GM06990 (cell line): ENCODE measurements at regions not wholly inside any gene's neighbourhood (a gene's known extent, or its start where the extent isn't known, plus 50 kb on each side); places are given as distances from the start of the nearest gene placed in this dataset.
A peak's percentile ranks its signal among the peaks of the same experiment; 100 is the strongest.

Source experiments
- DNase-seq: peaks from one replicate; pipeline ENCODE4 v3.0.0-alpha.2; 2011; ENCODE audit not compliant: insufficient read length; ENCODE audit errors: extremely low read depth
- H3K27me3 ChIP-seq: replicated peaks from 2 replicates; pipeline ENCODE4 v1.6.0; 2011; ENCODE audit warnings: low read length; ENCODE audit not compliant: control insufficient read depth, insufficient read depth
- H3K36me3 ChIP-seq: 2 replicates; pipeline ENCODE4 v1.5.1; 2011; ENCODE audit warnings: low read length; ENCODE audit not compliant: control insufficient read depth, insufficient read depth
- H3K4me3 ChIP-seq: replicated peaks from 2 replicates; pipeline ENCODE4 v1.5.1; 2011; ENCODE audit warnings: low read depth, mild to moderate bottlenecking, control low read depth, low read length
- TF ChIP-seq, protein P1 (sequence below): IDR thresholded peaks from 2 replicates; pipeline ENCODE4 v1.5.1; 2011; ENCODE audit warnings: low read length, control low read depth, mild to moderate bottlenecking, inconsistent platforms; ENCODE audit not compliant: insufficient read depth, poor library complexity, severe bottlenecking

DNA sequence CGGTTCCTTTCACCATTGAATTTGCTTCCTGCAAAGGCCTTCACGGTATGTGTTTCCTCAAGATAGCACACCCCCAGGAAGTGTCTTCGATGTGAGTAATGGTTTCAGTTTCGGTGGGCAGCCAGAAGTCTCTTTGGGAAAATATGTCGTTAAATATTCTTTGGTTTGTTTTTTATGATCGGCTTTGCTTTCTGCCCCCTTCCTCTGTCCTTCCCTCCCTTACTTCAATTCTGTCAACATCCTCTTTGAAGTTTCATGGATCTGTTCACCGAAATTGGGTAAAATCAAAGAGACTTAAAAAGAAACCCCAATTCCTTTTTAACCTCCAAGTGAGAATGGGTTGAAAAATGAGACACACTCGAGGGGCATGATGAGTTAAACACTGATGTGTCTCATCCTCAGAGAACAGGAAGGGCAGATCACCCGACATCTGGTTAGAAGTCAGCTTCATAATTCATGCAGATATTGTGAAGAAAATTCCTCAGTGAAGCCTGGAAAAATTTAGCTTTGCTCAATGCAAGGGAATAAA is 170.8 kb upstream of the HABP2 start:
- Histone ChIP-seq H3K36me3 (no peaks in the 10 kb centered on the region), H3K27me3 (peaks cover 2% of the 10 kb centered on the region), H3K4me3 (no peak overlapping the region)
- TF ChIP-seq, protein P1, sequence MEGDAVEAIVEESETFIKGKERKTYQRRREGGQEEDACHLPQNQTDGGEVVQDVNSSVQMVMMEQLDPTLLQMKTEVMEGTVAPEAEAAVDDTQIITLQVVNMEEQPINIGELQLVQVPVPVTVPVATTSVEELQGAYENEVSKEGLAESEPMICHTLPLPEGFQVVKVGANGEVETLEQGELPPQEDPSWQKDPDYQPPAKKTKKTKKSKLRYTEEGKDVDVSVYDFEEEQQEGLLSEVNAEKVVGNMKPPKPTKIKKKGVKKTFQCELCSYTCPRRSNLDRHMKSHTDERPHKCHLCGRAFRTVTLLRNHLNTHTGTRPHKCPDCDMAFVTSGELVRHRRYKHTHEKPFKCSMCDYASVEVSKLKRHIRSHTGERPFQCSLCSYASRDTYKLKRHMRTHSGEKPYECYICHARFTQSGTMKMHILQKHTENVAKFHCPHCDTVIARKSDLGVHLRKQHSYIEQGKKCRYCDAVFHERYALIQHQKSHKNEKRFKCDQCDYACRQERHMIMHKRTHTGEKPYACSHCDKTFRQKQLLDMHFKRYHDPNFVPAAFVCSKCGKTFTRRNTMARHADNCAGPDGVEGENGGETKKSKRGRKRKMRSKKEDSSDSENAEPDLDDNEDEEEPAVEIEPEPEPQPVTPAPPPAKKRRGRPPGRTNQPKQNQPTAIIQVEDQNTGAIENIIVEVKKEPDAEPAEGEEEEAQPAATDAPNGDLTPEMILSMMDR: no peak
- no peak for DNase-seq

DNA sequence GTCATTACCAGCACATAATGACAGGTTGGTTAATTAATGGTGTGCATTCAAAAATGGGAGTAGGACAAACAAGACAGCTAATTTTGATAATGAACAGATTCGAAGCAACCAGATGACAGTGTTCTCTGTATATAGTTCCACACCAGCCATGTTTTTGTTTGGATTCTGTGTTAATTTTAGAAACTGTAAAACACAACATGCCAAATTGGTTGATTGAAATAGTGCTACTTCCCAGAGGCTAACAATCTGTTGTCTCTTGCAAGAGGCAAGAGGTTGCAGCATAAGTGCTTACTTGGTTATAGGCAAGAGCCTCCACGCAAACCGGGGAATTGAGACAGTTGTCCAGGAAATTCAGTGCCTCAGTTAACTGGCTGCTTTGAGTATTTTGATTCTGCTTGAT is 170.2 kb upstream of the HABP2 start:
- DNase-seq: no peak
- peaks cover 2% of the 10 kb centered on the region for H3K27me3 ChIP-seq
- no peaks in the 10 kb centered on the region for H3K36me3 ChIP-seq
- TF ChIP-seq, protein P1: no peak
- no peak overlapping the region for H3K4me3 ChIP-seq

DNA sequence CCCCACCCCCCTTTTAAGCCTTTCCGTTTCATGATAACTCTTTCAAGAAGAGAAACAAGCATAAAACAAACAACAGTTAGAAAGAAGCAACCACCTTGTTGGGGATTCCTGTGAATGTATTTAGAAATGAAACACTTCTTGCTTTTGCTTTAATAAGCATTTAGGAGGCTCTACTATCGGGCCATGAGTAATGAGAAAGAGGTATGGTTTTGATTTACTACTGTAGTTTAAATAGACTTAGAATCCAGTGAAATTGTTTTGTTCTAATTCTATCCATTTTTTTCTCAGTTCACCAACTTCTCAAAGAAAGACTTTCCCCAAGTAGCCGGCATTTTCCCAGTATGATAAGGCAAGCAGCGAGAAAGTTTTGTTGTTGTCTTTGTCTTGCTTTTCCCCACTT is 168.7 kb upstream of the HABP2 start:
- TF ChIP-seq, protein P1: no peak
- peaks cover 2% of the 10 kb centered on the region for H3K27me3 ChIP-seq

DNA sequence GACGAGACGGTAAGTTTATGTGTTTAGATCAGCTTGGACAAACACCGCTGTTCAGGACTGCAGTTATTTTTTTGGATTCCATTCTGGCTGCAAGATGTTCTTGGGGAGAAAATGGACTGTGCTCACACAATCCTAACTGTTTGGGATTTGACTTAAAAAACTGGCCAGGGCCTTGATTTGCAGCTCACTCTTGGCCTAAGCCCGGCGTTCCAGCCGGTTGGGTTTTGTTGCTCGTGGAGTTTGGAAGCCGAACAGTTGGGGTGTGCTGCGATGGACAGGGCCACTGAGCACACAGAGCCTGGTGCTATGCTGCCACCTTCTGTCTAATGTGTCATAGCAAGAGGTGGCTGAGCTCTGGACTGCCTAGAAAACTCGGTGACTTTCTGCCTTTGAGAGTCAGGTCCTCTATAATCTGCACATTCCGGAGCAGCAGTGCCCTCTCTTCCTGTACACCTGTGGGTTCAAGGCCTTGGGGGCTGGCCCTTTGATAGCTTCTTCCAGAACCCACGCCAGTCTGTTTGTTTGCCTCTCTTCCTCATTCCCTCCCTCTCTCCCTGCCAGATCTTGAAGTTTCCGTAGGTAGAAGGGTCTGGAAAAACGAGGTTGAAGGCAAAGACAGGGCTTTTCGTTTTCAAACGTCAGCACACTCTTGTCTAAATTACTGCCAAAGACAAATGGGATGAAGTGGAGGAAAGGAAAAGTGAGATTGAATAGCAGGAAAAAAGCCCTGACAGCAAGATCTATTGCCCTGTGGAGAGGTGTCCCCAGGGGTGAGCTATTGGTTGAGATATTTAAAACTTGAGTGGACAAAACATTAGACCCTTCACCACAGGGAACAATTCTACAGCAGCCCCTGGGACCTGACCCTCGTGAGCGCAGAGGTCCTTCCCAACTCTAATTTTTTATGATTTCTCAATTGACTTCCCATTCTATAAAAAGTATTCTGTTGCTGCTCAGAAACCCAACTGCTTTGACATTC is 167.5 kb upstream of the HABP2 start:
- peak; percentile 18 for DNase-seq
- H3K4me3 ChIP-seq: no peak overlapping the region
- H3K36me3 ChIP-seq: no peaks in the 10 kb centered on the region
- TF ChIP-seq, protein P1: peak; percentile 82
- H3K27me3 ChIP-seq: peaks cover 2% of the 10 kb centered on the region

More for the DNA sequence above, 168.7 kb upstream of the HABP2 start:
- no peak overlapping the region for H3K4me3 ChIP-seq
- DNase-seq: no peak
- no peaks in the 10 kb centered on the region for H3K36me3 ChIP-seq

DNA sequence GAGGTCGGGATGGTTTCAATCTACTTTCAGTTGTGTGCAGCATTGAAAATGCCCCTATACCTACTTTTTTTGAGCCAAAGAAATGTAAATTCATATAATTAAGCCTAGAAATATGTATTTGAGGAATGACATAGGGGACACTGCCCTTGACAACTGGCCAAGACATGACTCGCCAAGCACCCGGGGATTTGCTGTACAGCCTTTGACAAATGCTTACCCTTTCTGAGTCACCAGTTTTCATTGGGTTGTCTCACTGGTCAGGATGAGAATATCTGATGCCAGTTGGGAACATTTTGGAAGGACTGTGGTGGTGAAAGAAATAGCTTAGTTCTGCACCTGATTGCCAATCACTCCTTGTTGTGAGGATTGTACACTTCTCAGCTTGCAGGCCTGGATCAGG is 166.8 kb upstream of the HABP2 start:
- Histone ChIP-seq H3K27me3 (peaks cover 2% of the 10 kb centered on the region), H3K36me3 (no peaks in the 10 kb centered on the region), H3K4me3 (no peak overlapping the region)
- TF ChIP-seq, protein P1: no peak
- DNase-seq: no peak
